ENCODE measurements at regions not wholly inside any gene's neighbourhood (a gene's known extent, or its start where the extent isn't known, plus 50 kb on each side); places are given as distances from the start of the nearest gene placed in this dataset.

DNA sequence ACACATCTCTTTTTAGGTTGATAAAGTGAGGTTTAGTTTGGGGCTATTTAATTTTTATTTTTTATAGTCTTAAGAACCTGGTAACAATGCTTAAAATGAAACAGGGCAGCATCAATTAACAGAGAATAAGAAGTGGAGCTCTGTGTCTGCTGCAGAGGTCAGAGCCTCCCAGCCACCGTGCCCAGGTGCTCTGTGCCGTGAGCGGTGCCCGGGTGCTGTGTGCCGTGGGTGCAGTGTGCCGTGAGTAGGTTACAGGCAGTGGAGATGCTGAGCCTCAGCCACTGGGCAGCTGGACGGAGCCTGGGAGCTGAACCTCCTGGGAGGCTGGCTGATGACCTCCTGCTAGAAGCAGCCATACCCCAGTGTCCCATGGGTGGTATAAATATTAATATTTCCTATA, 250.0 kb downstream of the KLF6 start:
- TF ChIP-seq EZH2 (IDR thresholded peaks at IDR 0.05; ENCODE audit: borderline replicate concordance, low read depth, low read length, poor library complexity, severe bottlenecking): no peak
- TF ChIP-seq, protein P1, sequence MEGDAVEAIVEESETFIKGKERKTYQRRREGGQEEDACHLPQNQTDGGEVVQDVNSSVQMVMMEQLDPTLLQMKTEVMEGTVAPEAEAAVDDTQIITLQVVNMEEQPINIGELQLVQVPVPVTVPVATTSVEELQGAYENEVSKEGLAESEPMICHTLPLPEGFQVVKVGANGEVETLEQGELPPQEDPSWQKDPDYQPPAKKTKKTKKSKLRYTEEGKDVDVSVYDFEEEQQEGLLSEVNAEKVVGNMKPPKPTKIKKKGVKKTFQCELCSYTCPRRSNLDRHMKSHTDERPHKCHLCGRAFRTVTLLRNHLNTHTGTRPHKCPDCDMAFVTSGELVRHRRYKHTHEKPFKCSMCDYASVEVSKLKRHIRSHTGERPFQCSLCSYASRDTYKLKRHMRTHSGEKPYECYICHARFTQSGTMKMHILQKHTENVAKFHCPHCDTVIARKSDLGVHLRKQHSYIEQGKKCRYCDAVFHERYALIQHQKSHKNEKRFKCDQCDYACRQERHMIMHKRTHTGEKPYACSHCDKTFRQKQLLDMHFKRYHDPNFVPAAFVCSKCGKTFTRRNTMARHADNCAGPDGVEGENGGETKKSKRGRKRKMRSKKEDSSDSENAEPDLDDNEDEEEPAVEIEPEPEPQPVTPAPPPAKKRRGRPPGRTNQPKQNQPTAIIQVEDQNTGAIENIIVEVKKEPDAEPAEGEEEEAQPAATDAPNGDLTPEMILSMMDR (conservative IDR thresholded peaks at IDR 0.05; ENCODE audit: low read depth, low read length): no peak
- intact Hi-C loops (cut with micrococcal nuclease; ENCODE audit: unreplicated experiment): no loop called here
- no peak for DNase-seq (ENCODE audit: low spot score)
- BruUV-seq (replicated peaks): no TSS peak
- Histone ChIP-seq H3K4me3 (ENCODE audit: low read depth, low read length, poor library complexity, severe bottlenecking) (no peak overlapping the region), H3K4me1 (ENCODE audit: insufficient read depth, low read length, poor library complexity, severe bottlenecking) (no peaks in the 10 kb centered on the region), H3K27ac (ENCODE audit: low read depth, low read length, poor library complexity, severe bottlenecking) (no peak overlapping the region), H3K9me3 (ENCODE audit: low read depth, low read length, poor library complexity, severe bottlenecking) (no peaks in the 10 kb centered on the region), H3K27me3 (replicated peaks; ENCODE audit: insufficient read depth, low read depth, low read length, poor library complexity) (no peaks in the 10 kb centered on the region), H3K36me3 (ENCODE audit: insufficient read depth, low read length, poor library complexity, severe bottlenecking) (no peaks in the 10 kb centered on the region)
- POLR2A ChIA-PET (ENCODE audit: low non-redundant PET): no interaction called here
- CTCF ChIA-PET: no interaction called here

GRCh38 chr10:3534433-3534832, 250.6 kb downstream of the KLF6 start:
- TF ChIP-seq EZH2 (IDR thresholded peaks at IDR 0.05; ENCODE audit: borderline replicate concordance, low read depth, low read length, poor library complexity, severe bottlenecking): no peak
- TF ChIP-seq, protein P1 (conservative IDR thresholded peaks at IDR 0.05; ENCODE audit: low read depth, low read length): no peak
- no peaks in the 10 kb centered on the region for H3K9me3 ChIP-seq (ENCODE audit: low read depth, low read length, poor library complexity, severe bottlenecking)
- ChIA-PET CTCF (interaction anchor here (0.5 kb wide), 1 partner anchor 16 kb away, joined by 3 read pairs; no protein-coding TSS in a partner anchor), POLR2A (ENCODE audit: low non-redundant PET) (no interaction called here)
- H3K4me1 ChIP-seq (ENCODE audit: insufficient read depth, low read length, poor library complexity, severe bottlenecking): no peaks in the 10 kb centered on the region
- H3K36me3 ChIP-seq (ENCODE audit: insufficient read depth, low read length, poor library complexity, severe bottlenecking): no peaks in the 10 kb centered on the region
- H3K4me3 ChIP-seq (ENCODE audit: low read depth, low read length, poor library complexity, severe bottlenecking): no peak overlapping the region
- DNase-seq (ENCODE audit: low spot score): no peak
- no TSS peak for BruUV-seq (replicated peaks)
- no peaks in the 10 kb centered on the region for H3K27me3 ChIP-seq (replicated peaks; ENCODE audit: insufficient read depth, low read depth, low read length, poor library complexity)
- intact Hi-C loops (cut with micrococcal nuclease; ENCODE audit: unreplicated experiment): no loop called here
- no peak overlapping the region for H3K27ac ChIP-seq (ENCODE audit: low read depth, low read length, poor library complexity, severe bottlenecking)

DNA sequence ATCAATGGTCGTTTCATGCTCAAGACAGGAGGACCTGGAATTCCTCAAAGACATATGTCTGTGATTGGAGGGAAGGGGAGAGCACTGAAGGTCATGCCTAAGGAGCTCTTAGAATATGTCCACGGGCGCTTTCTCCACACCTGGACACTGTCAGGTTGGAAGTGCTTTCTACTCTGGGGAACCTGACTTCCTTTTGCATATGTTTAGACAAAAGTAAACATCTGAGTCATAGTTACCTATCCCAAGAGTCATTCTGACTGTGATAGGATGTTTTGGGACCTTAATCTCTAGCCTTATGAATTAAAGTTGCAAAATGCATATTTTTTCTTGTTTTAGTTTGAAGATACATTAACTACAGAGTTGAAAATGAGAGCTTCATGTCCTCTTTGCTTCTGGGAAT, 251.7 kb downstream of the KLF6 start:
- intact Hi-C loops (cut with micrococcal nuclease; ENCODE audit: unreplicated experiment): no loop called here
- H3K36me3 ChIP-seq (ENCODE audit: insufficient read depth, low read length, poor library complexity, severe bottlenecking): no peaks in the 10 kb centered on the region
- no peak overlapping the region for H3K27ac ChIP-seq (ENCODE audit: low read depth, low read length, poor library complexity, severe bottlenecking)
- TF ChIP-seq EZH2 (IDR thresholded peaks at IDR 0.05; ENCODE audit: borderline replicate concordance, low read depth, low read length, poor library complexity, severe bottlenecking): no peak
- TF ChIP-seq, protein P1 (conservative IDR thresholded peaks at IDR 0.05; ENCODE audit: low read depth, low read length): no peak
- ChIA-PET CTCF (no interaction called here), POLR2A (ENCODE audit: low non-redundant PET) (no interaction called here)
- no peak overlapping the region for H3K4me3 ChIP-seq (ENCODE audit: low read depth, low read length, poor library complexity, severe bottlenecking)
- H3K9me3 ChIP-seq (ENCODE audit: low read depth, low read length, poor library complexity, severe bottlenecking): no peaks in the 10 kb centered on the region
- no peak for DNase-seq (ENCODE audit: low spot score)
- H3K4me1 ChIP-seq (ENCODE audit: insufficient read depth, low read length, poor library complexity, severe bottlenecking): no peaks in the 10 kb centered on the region
- BruUV-seq (replicated peaks): no TSS peak
- H3K27me3 ChIP-seq (replicated peaks; ENCODE audit: insufficient read depth, low read depth, low read length, poor library complexity): no peaks in the 10 kb centered on the region

All from A673 (cell line).